HCT116 (cell line): ENCODE measurements at regions not wholly inside any gene's neighbourhood (a gene's known extent, or its start where the extent isn't known, plus 50 kb on each side); places are given as distances from the start of the nearest gene placed in this dataset.

ENCODE experiments used
- ATAC-seq: fragments of 200-7000 bp; cut with Tn5 transposase; 2 replicates; pipeline ENCODE4 v1.9.1; 2020; ENCODE audit warnings: mild to moderate bottlenecking, moderate library complexity
- BruUV-seq: library from RNA; stranded (reverse); fragments of 400-500 nt; replicated peaks from 2 replicates; lab custom pipeline; 2021; lab: Mats Ljungman, UMichigan
- CTCF ChIA-PET: fragments of 300-600 bp; sonication (Branson Sonifier 250); formaldehyde crosslinking; loops from one replicate; lab custom pipeline; 2021; ENCODE audit warnings: antibody characterized with exemption; lab: Charles Lee
- POLR2A ChIA-PET: fragments of 300-600, 350-600 bp; sonication (Branson Sonifier 250); formaldehyde crosslinking; loops from one replicate; lab custom pipeline; 2021; ENCODE audit warnings: antibody characterized with exemption; lab: Charles Lee
- RAD21 ChIA-PET, 2 experiments: fragments of 300-600 bp; sonication (Branson Sonifier 250); formaldehyde crosslinking; loops; one replicate each; lab custom pipeline; 2023; ENCODE audit warnings: low total read pairs in 2 of 2; ENCODE audit not compliant: uncharacterized antibody in 2 of 2, unreplicated experiment in 2 of 2, low non-redundant PET in 1 of 2; lab: Charles Lee
- DNase-seq: peaks from one replicate; pipeline ENCODE4 v3.0.0-alpha.2; 2010; ENCODE audit warnings: low read depth, low spot score
- H2AFZ ChIP-seq: fragments of 200-600 bp; shearing (Covaris generic), sonication (generic); 2 replicates; pipeline ENCODE4 v1.6.1; 2017; ENCODE audit warnings: low read depth, mixed run types, mixed read lengths, antibody characterized with exemption, low read length; ENCODE audit not compliant: poor library complexity, severe bottlenecking
- H3K27ac ChIP-seq: 2 replicates; pipeline ENCODE4 v1.5.1; 2012; ENCODE audit warnings: low read depth, low read length
- H3K27me3 ChIP-seq: fragments of 200-600 bp; sonication (generic); 2 replicates; pipeline ENCODE4 v1.6.1; 2016; ENCODE audit warnings: mixed run types, low read length, mixed read lengths; ENCODE audit not compliant: insufficient read depth
- H3K36me3 ChIP-seq, 2 experiments: fragments of 200-500 bp in 1 of 2; fragments of 200-600 bp in 1 of 2; sonication (Bioruptor generic) in 1 of 2; sonication (generic) in 1 of 2; 2 replicates each; pipeline versions ENCODE4 v1.5.1 to v1.6.1; 2014 to 2016; ENCODE audit warnings: low read length in 2 of 2, inconsistent platforms in 1 of 2, mixed read lengths in 1 of 2, mixed run types in 1 of 2; ENCODE audit not compliant: insufficient read depth in 2 of 2, control insufficient read depth in 1 of 2
- H3K4me1 ChIP-seq, 2 experiments: fragments of 200-600 bp in 1 of 2; sonication (generic) in 1 of 2; 2 replicates each; pipeline versions ENCODE4 v1.5.1 to v1.6.1; 2012 to 2017; ENCODE audit warnings: low read length in 2 of 2, inconsistent platforms in 1 of 2, mild to moderate bottlenecking in 1 of 2, mixed read lengths in 1 of 2, mixed run types in 1 of 2, moderate library complexity in 1 of 2; ENCODE audit not compliant: insufficient read depth in 2 of 2, control insufficient read depth in 1 of 2
- H3K4me2 ChIP-seq: fragments of 200-600 bp; sonication (generic); 2 replicates; pipeline ENCODE4 v1.6.1; 2017; ENCODE audit warnings: mixed run types, low read length, mixed read lengths
- H3K4me3 ChIP-seq, 2 experiments: fragments of 200-600 bp in 1 of 2; sonication (generic) in 1 of 2; replicated peaks in 1 of 2; 2 replicates each; pipeline ENCODE4 v1.5.1; 2011 to 2016; ENCODE audit warnings: low read length in 2 of 2, control low read depth in 1 of 2, low read depth in 1 of 2, mild to moderate bottlenecking in 1 of 2, mixed read lengths in 1 of 2, mixed run types in 1 of 2
- H3K79me2 ChIP-seq: fragments of 200-600 bp; sonication (generic); 2 replicates; pipeline ENCODE4 v1.6.1; 2017; ENCODE audit warnings: mild to moderate bottlenecking, mixed run types, low read length, moderate library complexity, mixed read lengths; ENCODE audit not compliant: insufficient read depth
- H3K9ac ChIP-seq: fragments of 200-600 bp; sonication (generic); 2 replicates; pipeline ENCODE4 v1.6.1; 2016; ENCODE audit warnings: low read length, mixed read lengths
- H3K9me2 ChIP-seq: fragments of 200-600 bp; sonication (generic), shearing (Covaris generic); 2 replicates; pipeline ENCODE4 v1.6.1; 2017; ENCODE audit warnings: mixed run types, mild to moderate bottlenecking, moderate library complexity; ENCODE audit not compliant: insufficient read depth
- H3K9me3 ChIP-seq, 2 experiments: fragments of 200-500 bp in 1 of 2; fragments of 200-600 bp in 1 of 2; sonication (Bioruptor generic) in 1 of 2; sonication (generic) in 1 of 2; 2 replicates each; pipeline ENCODE4 v1.6.1; 2014 to 2017; ENCODE audit warnings: low read length in 2 of 2, mixed read lengths in 2 of 2, inconsistent platforms in 1 of 2, low read depth in 1 of 2, mild to moderate bottlenecking in 1 of 2, mixed run types in 1 of 2, moderate library complexity in 1 of 2; ENCODE audit not compliant: control insufficient read depth in 1 of 2, insufficient read depth in 1 of 2
- H4K20me1 ChIP-seq: fragments of 200-600 bp; sonication (generic), shearing (Covaris generic); 2 replicates; pipeline ENCODE4 v1.6.1; 2017; ENCODE audit warnings: mixed run types, mild to moderate bottlenecking, moderate library complexity; ENCODE audit not compliant: insufficient read depth
- CBX3 ChIP-seq: IDR thresholded peaks from 2 replicates; pipeline ENCODE4 v1.6.1; 2012; ENCODE audit warnings: low read depth
- CEBPB ChIP-seq: IDR thresholded peaks from 2 replicates; pipeline ENCODE4 v1.6.1; 2012; ENCODE audit warnings: low read depth
- FOSL1 ChIP-seq: IDR thresholded peaks from 2 replicates; pipeline ENCODE4 v1.6.1; 2012; ENCODE audit warnings: low read depth
- JUND ChIP-seq: IDR thresholded peaks from 2 replicates; pipeline ENCODE4 v1.6.1; 2012
- POLR2A ChIP-seq: IDR thresholded peaks from 2 replicates; pipeline ENCODE4 v1.7.0; 2011; ENCODE audit warnings: borderline replicate concordance; ENCODE audit not compliant: insufficient read depth, insufficient read length; ENCODE audit errors: extremely low read depth
- POLR2AphosphoS5 ChIP-seq: IDR thresholded peaks from 2 replicates; pipeline ENCODE4 v1.6.1; 2011; ENCODE audit warnings: mild to moderate bottlenecking, low read depth, low read length, moderate library complexity
- RAD21 ChIP-seq: IDR thresholded peaks from 2 replicates; pipeline ENCODE4 v1.6.1; 2012; ENCODE audit warnings: low read depth, mild to moderate bottlenecking
- TCF7L2 ChIP-seq: IDR thresholded peaks from 2 replicates; pipeline ENCODE4 v1.7.0; 2011; ENCODE audit warnings: borderline replicate concordance, inconsistent platforms; ENCODE audit not compliant: insufficient read depth, insufficient read length; ENCODE audit errors: extremely low read depth
- ZNF274 ChIP-seq: fragments of 200-500 bp; sonication (Bioruptor generic); IDR thresholded peaks from 2 replicates; pipeline ENCODE4 v1.6.1; 2014; ENCODE audit warnings: mild to moderate bottlenecking, low read depth, low read length, inconsistent platforms
- intact Hi-C: fragments of 100-400 bp; cut with micrococcal nuclease; formaldehyde crosslinking; loops from 2 replicates; pipeline ENCODE4 v1.10.0; 2022
- TF ChIP-seq, protein P1 (sequence below), 3 experiments: fragments of 200-600 bp in 1 of 3; sonication (generic) in 1 of 3; IDR thresholded peaks in 2 of 3; conservative IDR thresholded peaks in 1 of 3; 2 replicates each; pipeline ENCODE4 v1.5.1; 2012 to 2017; ENCODE audit warnings: low read depth in 2 of 3, low read length in 2 of 3, antibody characterized with exemption in 1 of 3, borderline replicate concordance in 1 of 3, control low read depth in 1 of 3, mild to moderate bottlenecking in 1 of 3, mixed read lengths in 1 of 3, mixed run types in 1 of 3, moderate library complexity in 1 of 3; ENCODE audit not compliant: insufficient read depth in 1 of 3

DNA sequence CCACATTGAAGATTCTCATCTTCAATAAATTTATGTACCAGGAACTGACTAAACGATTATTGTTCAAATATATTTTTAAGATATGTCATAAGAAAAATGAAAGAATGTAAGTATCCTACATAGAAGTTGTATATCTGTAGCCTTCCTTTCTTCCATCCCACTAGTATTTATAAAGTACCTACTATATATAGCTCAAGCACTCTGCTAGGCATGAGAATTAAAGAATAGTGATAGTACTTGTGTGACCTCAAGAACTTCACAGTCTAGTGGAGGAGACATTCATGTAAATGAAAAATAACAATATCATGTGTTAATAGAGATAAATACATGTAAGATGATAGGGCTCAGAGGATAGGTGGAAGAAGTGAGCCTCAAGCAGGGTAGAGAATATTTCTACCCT lies 201.0 kb upstream of the HMHB1 start:
- no peak for TF ChIP-seq CBX3
- TF ChIP-seq ZNF274, result no peak
- TF ChIP-seq, protein P1, sequence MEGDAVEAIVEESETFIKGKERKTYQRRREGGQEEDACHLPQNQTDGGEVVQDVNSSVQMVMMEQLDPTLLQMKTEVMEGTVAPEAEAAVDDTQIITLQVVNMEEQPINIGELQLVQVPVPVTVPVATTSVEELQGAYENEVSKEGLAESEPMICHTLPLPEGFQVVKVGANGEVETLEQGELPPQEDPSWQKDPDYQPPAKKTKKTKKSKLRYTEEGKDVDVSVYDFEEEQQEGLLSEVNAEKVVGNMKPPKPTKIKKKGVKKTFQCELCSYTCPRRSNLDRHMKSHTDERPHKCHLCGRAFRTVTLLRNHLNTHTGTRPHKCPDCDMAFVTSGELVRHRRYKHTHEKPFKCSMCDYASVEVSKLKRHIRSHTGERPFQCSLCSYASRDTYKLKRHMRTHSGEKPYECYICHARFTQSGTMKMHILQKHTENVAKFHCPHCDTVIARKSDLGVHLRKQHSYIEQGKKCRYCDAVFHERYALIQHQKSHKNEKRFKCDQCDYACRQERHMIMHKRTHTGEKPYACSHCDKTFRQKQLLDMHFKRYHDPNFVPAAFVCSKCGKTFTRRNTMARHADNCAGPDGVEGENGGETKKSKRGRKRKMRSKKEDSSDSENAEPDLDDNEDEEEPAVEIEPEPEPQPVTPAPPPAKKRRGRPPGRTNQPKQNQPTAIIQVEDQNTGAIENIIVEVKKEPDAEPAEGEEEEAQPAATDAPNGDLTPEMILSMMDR (IDR thresholded peaks at IDR 0.05 in 2 of 3, conservative IDR thresholded peaks at IDR 0.05 in 1 of 3; ENCODE audit: borderline replicate concordance in 1 of 3, insufficient read depth in 1 of 3, low read depth in 2 of 3, low read length in 2 of 3), result no peak
- no peak for TF ChIP-seq POLR2A
- no peak for TF ChIP-seq POLR2AphosphoS5
- no peak for TF ChIP-seq FOSL1
- TF ChIP-seq RAD21, result no peak
- TF ChIP-seq TCF7L2, result no peak
- TF ChIP-seq JUND, result no peak
- no peak for TF ChIP-seq CEBPB
- no peak overlapping the region for H3K27ac ChIP-seq
- H3K4me2 ChIP-seq, result no peak overlapping the region
- H4K20me1 ChIP-seq, result no peaks in the 10 kb centered on the region
- H3K4me1 ChIP-seq, result no peaks in the 10 kb centered on the region
- no peaks in the 10 kb centered on the region for H3K79me2 ChIP-seq
- no peak overlapping the region for H3K9ac ChIP-seq
- no peak overlapping the region for H3K4me3 ChIP-seq
- no TSS peak for BruUV-seq
- ChIA-PET RAD21 (no interaction called here), POLR2A (interaction anchor here (0.7 kb wide), 1 partner anchor 13 kb away, joined by 4 read pairs; no protein-coding TSS in a partner anchor), CTCF (no interaction called here)
- intact Hi-C loops, result no loop called here
- H3K36me3 ChIP-seq, result no peaks in the 10 kb centered on the region
- ATAC-seq, result no peak
- no peak for DNase-seq
- no peaks in the 10 kb centered on the region for H3K9me3 ChIP-seq
- no peak overlapping the region for H2AFZ ChIP-seq
- no peaks in the 10 kb centered on the region for H3K9me2 ChIP-seq
- H3K27me3 ChIP-seq, result no peaks in the 10 kb centered on the region
